Neural cell (in vitro differentiated cells): ENCODE measurements at regions not wholly inside any gene's neighbourhood (a gene's known extent, or its start where the extent isn't known, plus 50 kb on each side); places are given as distances from the start of the nearest gene placed in this dataset.

Experiments used
- H2AFZ ChIP-seq: fragments of 200-600, 300-800 bp; sonication (generic), shearing (Covaris generic); 2 replicates; pipeline ENCODE4 v1.6.0; 2014; ENCODE audit warnings: low read depth, mild to moderate bottlenecking, antibody characterized with exemption, low read length, moderate library complexity
- H3F3A ChIP-seq: fragments of 200-600 bp; shearing (Covaris generic); 2 replicates; pipeline ENCODE4 v1.6.1; 2016; ENCODE audit warnings: mild to moderate bottlenecking, moderate library complexity, mixed read lengths, antibody characterized with exemption, low read length; ENCODE audit not compliant: insufficient read depth, poor library complexity, severe bottlenecking
- H3K27ac ChIP-seq: fragments of 200-600, 300-800 bp; sonication (generic), shearing (Covaris generic); 2 replicates; pipeline ENCODE4 v1.5.1; 2014; ENCODE audit warnings: mild to moderate bottlenecking, low read length, moderate library complexity
- H3K27me3 ChIP-seq: fragments of 300-800, 200-600 bp; sonication (generic), shearing (Covaris generic); 2 replicates; pipeline ENCODE4 v1.6.0; 2014; ENCODE audit warnings: mild to moderate bottlenecking, low read depth, low read length, moderate library complexity; ENCODE audit not compliant: insufficient read depth
- H3K36me3 ChIP-seq: fragments of 300-800, 200-600 bp; sonication (generic), shearing (Covaris generic); 2 replicates; pipeline ENCODE4 v1.5.1; 2014; ENCODE audit warnings: mild to moderate bottlenecking, antibody characterized with exemption, low read length, moderate library complexity; ENCODE audit not compliant: insufficient read depth
- H3K4me2 ChIP-seq: fragments of 300-800, 200-600 bp; sonication (generic), shearing (Covaris generic); 2 replicates; pipeline ENCODE4 v1.6.0; 2014; ENCODE audit warnings: mild to moderate bottlenecking, low read length
- H3K4me3 ChIP-seq: fragments of 300-800, 200-600 bp; sonication (generic), shearing (Covaris generic); 2 replicates; pipeline ENCODE4 v1.5.1; 2014; ENCODE audit warnings: mild to moderate bottlenecking, low read length, moderate library complexity
- H3K79me2 ChIP-seq: fragments of 200-600 bp; shearing (Covaris generic); replicated peaks from 2 replicates; pipeline ENCODE4 v1.6.0; 2014; ENCODE audit warnings: mild to moderate bottlenecking, low read length, moderate library complexity; ENCODE audit not compliant: insufficient read depth
- H3K9ac ChIP-seq: fragments of 300-800, 200-600 bp; sonication (generic), shearing (Covaris generic); 2 replicates; pipeline ENCODE4 v1.6.1; 2016; ENCODE audit warnings: mild to moderate bottlenecking, low read length, mixed read lengths
- H3K9me2 ChIP-seq: fragments of 200-600 bp; shearing (Covaris generic); 2 replicates; pipeline ENCODE4 v1.6.1; 2016; ENCODE audit warnings: mild to moderate bottlenecking, low read length, mixed read lengths; ENCODE audit not compliant: insufficient read depth
- H3K9me3 ChIP-seq: fragments of 200-600, 300-800 bp; sonication (generic), shearing (Covaris generic); 2 replicates; pipeline ENCODE4 v1.6.1; 2016; ENCODE audit warnings: mild to moderate bottlenecking, mixed run types, low read length, moderate library complexity, mixed read lengths
- H4K20me1 ChIP-seq: fragments of 200-600 bp; shearing (Covaris generic); 2 replicates; pipeline ENCODE4 v1.6.1; 2016; ENCODE audit warnings: mild to moderate bottlenecking, mixed run types; ENCODE audit not compliant: insufficient read depth
- EP300 ChIP-seq: fragments of 450-650 bp; conservative IDR thresholded peaks from 2 replicates; pipeline ENCODE4 v1.6.1; 2014; ENCODE audit warnings: antibody characterized with exemption, mild to moderate bottlenecking, moderate library complexity; ENCODE audit not compliant: poor library complexity, severe bottlenecking
- EZH2 ChIP-seq: fragments of 200-600, 300-800 bp; shearing (Covaris generic), sonication (generic); IDR thresholded peaks from 2 replicates; pipeline ENCODE4 v1.6.1; 2014; ENCODE audit warnings: antibody characterized with exemption, low read length, borderline replicate concordance, mild to moderate bottlenecking; ENCODE audit not compliant: insufficient read depth, poor library complexity, severe bottlenecking
- MXI1 ChIP-seq: fragments of 450-650 bp; conservative IDR thresholded peaks from 2 replicates; pipeline ENCODE4 v1.6.1; 2014; ENCODE audit warnings: antibody characterized with exemption, mild to moderate bottlenecking; ENCODE audit not compliant: poor library complexity, severe bottlenecking
- POLR2AphosphoS5 ChIP-seq: IDR thresholded peaks from 2 replicates; pipeline ENCODE4 v1.6.1; 2012
- RAD21 ChIP-seq: fragments of 450-650 bp; conservative IDR thresholded peaks from 2 replicates; pipeline ENCODE4 v1.6.1; 2014; ENCODE audit warnings: antibody characterized with exemption, mild to moderate bottlenecking, moderate library complexity
- REST ChIP-seq: IDR thresholded peaks from 2 replicates; pipeline ENCODE4 v1.6.1; 2012; ENCODE audit warnings: borderline replicate concordance
- SMC3 ChIP-seq: fragments of 450-650 bp; conservative IDR thresholded peaks from 2 replicates; pipeline ENCODE4 v1.6.1; 2014; ENCODE audit warnings: antibody characterized with exemption, mild to moderate bottlenecking, moderate library complexity; ENCODE audit not compliant: poor library complexity
- TAF1 ChIP-seq: IDR thresholded peaks from 2 replicates; pipeline ENCODE4 v1.6.1; 2012; ENCODE audit warnings: low read depth
- TF ChIP-seq, protein P1 (sequence below): fragments of 450-650 bp; IDR thresholded peaks from 2 replicates; pipeline ENCODE4 v1.5.1; 2014; ENCODE audit warnings: antibody characterized with exemption, mild to moderate bottlenecking, moderate library complexity; ENCODE audit not compliant: poor library complexity, severe bottlenecking

GRCh38 chr16:86212706-86213436, 297.5 kb upstream of the FOXF1 start:
- H3K9me3 ChIP-seq, result no peaks in the 10 kb centered on the region
- H2AFZ ChIP-seq, result no peak overlapping the region
- TF ChIP-seq TAF1, result no peak
- no peak for TF ChIP-seq EZH2
- no peak for TF ChIP-seq REST
- TF ChIP-seq MXI1, result no peak
- no peak for TF ChIP-seq RAD21
- TF ChIP-seq EP300, result no peak
- no peak for TF ChIP-seq SMC3
- H3K27ac ChIP-seq, result no peak overlapping the region
- no peaks in the 10 kb centered on the region for H3K36me3 ChIP-seq
- H3K9me2 ChIP-seq, result no peaks in the 10 kb centered on the region
- H3K4me2 ChIP-seq, result no peak overlapping the region
- no peak overlapping the region for H3K4me3 ChIP-seq
- H3F3A ChIP-seq, result no peaks in the 10 kb centered on the region
- no peaks in the 10 kb centered on the region for H3K27me3 ChIP-seq
- no peaks in the 10 kb centered on the region for H3K79me2 ChIP-seq
- no peak overlapping the region for H3K9ac ChIP-seq
- no peaks in the 10 kb centered on the region for H4K20me1 ChIP-seq

- TF ChIP-seq EZH2, result no peak
- TF ChIP-seq EP300, result no peak
- no peak for TF ChIP-seq SMC3
- no peak for TF ChIP-seq MXI1
- TF ChIP-seq, protein P1, sequence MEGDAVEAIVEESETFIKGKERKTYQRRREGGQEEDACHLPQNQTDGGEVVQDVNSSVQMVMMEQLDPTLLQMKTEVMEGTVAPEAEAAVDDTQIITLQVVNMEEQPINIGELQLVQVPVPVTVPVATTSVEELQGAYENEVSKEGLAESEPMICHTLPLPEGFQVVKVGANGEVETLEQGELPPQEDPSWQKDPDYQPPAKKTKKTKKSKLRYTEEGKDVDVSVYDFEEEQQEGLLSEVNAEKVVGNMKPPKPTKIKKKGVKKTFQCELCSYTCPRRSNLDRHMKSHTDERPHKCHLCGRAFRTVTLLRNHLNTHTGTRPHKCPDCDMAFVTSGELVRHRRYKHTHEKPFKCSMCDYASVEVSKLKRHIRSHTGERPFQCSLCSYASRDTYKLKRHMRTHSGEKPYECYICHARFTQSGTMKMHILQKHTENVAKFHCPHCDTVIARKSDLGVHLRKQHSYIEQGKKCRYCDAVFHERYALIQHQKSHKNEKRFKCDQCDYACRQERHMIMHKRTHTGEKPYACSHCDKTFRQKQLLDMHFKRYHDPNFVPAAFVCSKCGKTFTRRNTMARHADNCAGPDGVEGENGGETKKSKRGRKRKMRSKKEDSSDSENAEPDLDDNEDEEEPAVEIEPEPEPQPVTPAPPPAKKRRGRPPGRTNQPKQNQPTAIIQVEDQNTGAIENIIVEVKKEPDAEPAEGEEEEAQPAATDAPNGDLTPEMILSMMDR, result no peak
- no peak for TF ChIP-seq REST
- TF ChIP-seq TAF1, result no peak
- TF ChIP-seq POLR2AphosphoS5, result no peak
- TF ChIP-seq RAD21, result no peak
- Histone ChIP-seq H3K9me3 (no peaks in the 10 kb centered on the region), H3K27ac (no peak overlapping the region), H4K20me1 (no peaks in the 10 kb centered on the region), H3K36me3 (no peaks in the 10 kb centered on the region), H3K27me3 (no peaks in the 10 kb centered on the region), H2AFZ (no peak overlapping the region), H3K79me2 (no peaks in the 10 kb centered on the region), H3F3A (no peaks in the 10 kb centered on the region), H3K9me2 (no peaks in the 10 kb centered on the region), H3K4me3 (no peak overlapping the region), H3K9ac (no peak overlapping the region), H3K4me2 (no peak overlapping the region)
Observed at GRCh38 chr16:86213437-86214205, 296.7 kb upstream of the FOXF1 start.
